GM21390 (cell line): ENCODE measurements at regions not wholly inside any gene's neighbourhood (a gene's known extent, or its start where the extent isn't known, plus 50 kb on each side); places are given as distances from the start of the nearest gene placed in this dataset.

Source experiments
- ATAC-seq: cut with Tn5 transposase; IDR thresholded peaks from one replicate; pipeline ENCODE4 v1.9.1; 2021; ENCODE audit not compliant: unreplicated experiment

DNA sequence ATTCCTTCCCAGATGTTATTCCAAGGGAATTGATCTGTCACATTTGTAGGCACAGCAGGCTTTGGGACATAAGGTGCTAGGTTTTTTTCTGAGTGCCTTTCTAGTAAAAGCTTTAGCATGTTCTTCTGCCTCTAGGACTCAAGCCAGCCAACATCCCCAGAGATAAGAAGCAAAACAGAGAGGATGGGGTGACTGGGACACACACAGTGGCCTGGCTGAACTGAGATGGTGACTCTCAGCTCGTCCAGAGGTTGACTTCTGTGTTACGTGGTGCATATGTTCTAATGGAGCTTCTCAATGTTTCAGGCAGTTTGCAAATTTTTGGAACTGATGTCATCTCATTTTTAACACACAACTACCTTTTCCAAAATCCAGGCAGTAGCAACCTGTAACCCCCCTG lies 188.1 kb upstream of the CELF2 start:
- ATAC-seq = no peak

DNA sequence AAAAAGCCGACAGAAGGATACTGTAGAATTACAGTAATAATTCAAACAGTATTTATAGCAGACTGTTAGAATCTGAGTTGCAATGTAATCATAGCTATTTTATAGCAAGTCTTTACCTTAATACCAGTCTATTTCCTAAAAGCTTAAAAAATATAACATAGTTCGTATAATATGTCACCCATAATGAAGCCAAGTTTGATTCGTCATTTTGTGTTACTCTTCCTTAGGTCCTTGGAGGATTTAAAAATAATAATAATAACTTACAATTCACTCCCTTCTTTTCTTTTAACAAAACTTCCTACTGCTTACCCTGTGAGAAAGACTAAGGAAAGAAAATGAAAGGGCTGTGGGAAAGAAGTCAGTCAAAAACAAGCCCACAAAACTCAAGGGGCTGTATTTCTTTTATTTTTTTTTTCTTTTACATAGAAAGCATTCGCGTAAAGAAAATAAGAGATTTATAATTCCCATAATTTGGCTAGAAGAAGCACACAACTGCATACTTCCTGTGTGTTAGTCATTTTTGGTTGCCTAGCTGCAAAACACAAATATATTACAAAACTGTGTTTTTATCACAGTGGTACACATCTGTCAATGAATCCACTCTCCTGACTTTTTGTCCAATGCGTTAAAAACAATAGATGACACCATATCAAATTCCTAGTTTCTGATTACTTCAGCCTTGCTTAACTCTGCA lies 187.2 kb upstream of the CELF2 start:
- ATAC-seq = no peak

GRCh38 chr10:10831085-10831484 lies 186.6 kb upstream of the CELF2 start:
- no peak for ATAC-seq

- ATAC-seq = no peak
These were observed 183.7 kb upstream of the CELF2 start for GRCh38 chr10:10833955-10834354.

DNA sequence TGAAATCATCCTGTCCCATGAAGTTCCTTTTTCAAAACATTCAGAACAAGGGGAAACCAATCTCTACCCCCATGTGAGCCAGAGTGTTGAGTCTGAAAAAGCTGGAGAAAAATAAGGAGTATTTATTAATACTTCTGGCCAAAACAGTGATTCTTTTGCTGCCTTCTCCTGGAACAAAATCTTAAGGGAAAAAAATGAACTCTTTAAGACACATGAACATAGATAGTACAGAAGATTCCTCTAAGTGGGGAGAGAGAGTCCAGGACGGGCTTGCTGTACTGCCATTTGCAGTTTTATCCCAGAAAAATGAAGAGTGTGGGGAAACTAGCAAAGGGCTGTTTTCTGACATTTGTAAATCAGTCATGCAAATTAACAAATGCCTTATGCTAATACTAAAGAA lies 173.4 kb upstream of the CELF2 start:
- no peak for ATAC-seq

DNA sequence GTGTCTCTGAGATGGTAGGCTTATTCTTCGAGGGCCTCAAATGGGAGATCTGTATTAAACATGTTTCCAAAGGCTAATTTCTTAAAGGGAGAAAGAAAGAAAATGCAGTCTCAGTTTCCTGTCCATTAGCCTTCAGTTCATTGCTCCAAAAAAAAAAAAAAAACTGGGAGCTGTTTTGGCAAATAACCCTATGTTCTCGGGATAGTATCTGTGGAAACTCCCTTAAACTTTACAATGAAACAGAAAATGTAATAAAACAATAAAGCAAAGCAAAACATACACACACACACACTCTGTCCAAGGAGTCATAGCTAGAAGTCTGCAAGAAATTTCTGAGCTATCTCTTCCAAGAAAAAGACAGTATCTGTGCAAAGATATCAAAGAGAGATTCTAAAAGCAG lies 172.5 kb upstream of the CELF2 start:
- no peak for ATAC-seq

DNA sequence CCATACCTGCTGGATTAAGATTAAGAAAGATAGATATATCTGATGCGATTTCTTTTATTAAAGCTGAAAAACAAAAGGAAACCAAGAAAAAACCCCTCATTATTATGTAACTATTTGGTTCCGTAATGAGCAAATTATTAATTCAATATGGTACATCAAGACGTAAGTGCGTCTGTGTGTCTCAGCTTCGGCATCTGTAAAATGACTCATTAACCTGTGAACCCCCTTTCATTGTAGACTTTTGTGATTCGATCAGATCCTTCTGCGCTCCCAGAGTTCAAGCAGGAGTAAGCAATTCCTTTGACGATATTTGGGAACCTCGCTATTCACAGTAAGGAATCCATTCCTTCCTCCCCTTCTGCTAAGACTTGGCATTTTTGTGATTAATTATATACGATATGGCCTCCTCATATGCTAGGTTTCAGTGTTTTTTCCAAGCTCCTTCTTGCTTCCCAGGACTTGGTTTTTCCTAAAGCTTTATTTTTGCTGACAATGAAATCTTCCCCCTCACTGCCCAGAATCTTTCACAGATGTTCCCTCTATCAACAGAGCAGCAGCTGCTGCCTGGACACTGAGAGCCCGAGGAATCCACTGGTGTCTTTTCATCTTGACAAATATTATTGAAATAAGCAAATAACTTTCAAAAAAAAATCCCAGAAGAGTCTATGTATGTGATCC lies 171.7 kb upstream of the CELF2 start:
- ATAC-seq = no peak

DNA sequence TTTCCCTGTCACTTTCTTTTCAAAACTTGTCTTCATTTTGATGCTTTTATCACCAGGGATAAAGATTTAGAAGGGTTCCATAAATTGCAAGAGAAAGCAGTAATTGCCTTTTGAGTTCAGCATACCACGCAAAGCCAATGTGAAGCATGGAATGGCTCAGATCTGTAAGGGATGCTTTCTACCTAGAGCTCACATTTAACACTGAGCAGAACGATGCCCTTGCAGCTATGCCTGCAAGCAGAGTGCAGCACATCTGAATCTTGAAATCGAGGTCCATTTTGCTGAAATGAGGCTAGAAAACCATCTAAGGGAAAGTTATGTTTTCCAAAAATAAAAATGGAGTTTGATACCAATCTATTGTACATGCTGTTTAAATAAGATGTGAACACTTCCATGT lies 171.2 kb upstream of the CELF2 start:
- no peak for ATAC-seq

DNA sequence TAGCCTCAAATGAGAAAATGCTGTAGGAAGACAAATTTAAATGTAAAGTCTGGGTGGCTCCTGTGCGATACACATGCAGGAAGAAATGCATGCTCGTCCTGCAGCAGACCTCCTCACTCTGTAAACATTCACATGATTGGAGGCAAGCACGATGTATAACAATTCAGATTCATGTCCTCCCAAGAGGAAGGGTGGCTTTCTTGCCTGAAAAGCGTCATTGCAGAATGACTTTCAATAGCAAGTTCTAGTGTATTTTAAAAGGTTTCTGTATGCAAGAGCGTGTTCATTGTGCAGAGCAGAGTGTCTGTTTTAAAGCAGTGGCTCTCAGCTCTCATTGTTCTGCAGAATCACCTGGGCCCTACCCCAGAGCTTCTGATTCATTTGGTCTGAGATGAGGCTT lies 170.3 kb upstream of the CELF2 start:
- ATAC-seq = no peak

DNA sequence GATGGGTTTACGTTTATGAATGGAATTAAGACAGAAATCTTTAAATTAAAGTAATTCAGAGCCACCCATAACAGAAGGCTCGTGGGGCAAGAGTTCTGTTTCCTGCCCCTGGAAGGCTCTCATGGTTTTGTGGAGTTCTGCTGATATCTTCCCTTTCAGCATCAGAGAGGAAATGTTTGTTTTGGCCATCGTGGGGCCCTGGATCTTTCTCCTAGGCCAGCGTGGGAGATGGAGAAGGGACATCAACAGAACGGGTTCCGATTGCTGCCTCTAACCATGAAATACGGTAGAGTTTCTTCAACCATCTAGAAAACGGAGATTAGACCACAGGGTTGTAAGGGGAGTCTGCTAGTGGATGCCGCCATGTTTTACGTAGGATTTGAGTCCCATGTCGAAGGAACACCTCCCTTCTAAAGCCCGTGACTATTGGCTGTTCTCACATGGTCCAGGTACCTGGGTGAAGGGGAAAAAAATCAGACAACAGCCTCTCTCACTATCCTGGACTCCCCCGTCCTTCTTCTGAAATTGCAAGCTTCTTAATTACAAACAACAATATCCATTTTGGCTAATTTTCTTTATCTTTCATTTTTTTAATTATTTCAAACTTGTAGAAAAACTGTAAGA lies 169.1 kb upstream of the CELF2 start:
- no peak for ATAC-seq

GRCh38 chr10:10849306-10849705 lies 168.4 kb upstream of the CELF2 start:
- no peak for ATAC-seq

- ATAC-seq = no peak
These were observed 167.5 kb upstream of the CELF2 start for GRCh38 chr10:10850214-10850613.

GRCh38 chr10:10852464-10852863 lies 165.2 kb upstream of the CELF2 start:
- ATAC-seq = no peak

DNA sequence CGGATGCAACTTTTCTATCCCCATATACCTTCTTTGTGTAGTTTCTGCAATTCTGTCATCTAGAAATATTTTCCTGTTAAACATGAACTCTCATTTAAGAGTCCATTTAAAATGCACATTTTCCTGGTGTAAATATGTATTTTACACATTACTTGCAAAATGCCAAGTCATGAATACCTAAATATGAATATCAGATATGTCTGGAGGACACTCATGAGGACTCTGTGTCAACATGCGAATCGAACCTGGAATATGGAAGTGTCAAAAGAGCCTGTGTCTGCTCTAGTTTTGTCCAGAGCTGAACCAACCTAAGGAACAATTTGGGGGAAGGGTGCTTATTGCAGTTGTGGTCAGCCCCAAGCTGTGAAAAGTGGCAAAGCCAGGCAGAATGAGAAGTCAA lies 163.7 kb upstream of the CELF2 start:
- no peak for ATAC-seq

- no peak for ATAC-seq
These were observed 162.9 kb upstream of the CELF2 start for GRCh38 chr10:10854725-10855124.

GRCh38 chr10:10855151-10855581 lies 162.5 kb upstream of the CELF2 start:
- no peak for ATAC-seq

DNA sequence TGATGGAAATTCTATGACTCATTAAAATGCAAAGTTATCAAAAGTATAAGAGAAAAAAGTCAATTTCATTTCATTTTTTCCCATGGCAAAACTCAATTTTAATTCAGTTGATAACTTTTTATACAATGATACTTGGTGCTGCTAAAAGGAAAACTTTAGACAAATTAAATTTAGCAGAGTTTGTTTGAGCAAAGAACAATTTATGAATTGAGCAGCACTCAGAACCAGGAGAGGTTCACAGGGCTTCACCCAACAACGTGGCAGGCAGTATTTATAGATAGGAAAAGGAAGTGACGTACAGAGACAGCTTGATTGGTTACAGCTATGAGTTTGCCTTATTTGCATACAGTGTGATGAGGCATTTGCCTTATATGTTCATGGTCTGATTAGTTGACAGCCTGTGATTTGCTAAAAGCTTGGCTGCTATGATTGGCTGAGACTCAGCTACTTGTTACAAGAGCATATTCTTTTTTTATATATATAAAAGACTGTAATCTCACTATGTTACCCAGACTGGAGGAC lies 157.2 kb upstream of the CELF2 start:
- ATAC-seq = no peak

GRCh38 chr10:10865303-10865702 lies 152.4 kb upstream of the CELF2 start:
- no peak for ATAC-seq

DNA sequence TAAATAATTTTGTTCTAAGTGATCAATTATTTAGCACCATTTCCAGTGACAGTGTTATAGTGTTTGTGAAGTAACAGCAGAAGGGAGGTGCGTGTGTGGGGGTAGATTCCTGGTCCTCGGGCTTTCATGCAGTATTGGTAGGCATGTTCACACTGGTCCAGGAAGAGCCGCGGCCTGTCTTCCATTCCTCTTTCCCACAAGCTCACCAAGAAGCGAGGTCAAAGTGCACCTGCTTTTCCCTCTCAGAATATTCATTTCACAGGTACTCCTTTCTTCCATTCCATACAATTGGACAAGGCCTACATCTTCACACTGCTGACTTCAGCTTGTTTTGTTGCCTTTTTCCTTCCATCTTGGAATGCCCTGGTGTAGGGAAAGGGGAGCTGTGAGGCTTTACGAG lies 151.8 kb upstream of the CELF2 start:
- ATAC-seq = no peak

DNA sequence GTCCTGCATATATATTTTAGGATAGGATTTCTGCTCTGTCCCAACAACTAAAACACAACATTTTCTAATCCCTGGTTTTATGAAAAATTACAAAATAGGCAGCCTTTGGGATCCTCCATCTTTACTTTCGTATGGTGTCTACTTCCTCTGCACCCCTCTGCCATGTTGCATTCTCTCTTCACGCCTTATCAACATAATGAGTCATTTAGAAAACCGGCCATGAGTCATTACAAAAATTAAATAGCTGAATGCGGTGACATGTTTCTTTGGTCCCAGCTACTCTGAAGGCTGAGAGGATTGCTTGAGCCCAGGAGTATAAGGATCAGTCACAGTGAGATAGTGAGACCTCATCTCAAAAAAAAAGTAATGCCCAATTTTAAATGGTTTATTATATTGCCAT lies 148.1 kb upstream of the CELF2 start:
- peak; percentile 87 for ATAC-seq

DNA sequence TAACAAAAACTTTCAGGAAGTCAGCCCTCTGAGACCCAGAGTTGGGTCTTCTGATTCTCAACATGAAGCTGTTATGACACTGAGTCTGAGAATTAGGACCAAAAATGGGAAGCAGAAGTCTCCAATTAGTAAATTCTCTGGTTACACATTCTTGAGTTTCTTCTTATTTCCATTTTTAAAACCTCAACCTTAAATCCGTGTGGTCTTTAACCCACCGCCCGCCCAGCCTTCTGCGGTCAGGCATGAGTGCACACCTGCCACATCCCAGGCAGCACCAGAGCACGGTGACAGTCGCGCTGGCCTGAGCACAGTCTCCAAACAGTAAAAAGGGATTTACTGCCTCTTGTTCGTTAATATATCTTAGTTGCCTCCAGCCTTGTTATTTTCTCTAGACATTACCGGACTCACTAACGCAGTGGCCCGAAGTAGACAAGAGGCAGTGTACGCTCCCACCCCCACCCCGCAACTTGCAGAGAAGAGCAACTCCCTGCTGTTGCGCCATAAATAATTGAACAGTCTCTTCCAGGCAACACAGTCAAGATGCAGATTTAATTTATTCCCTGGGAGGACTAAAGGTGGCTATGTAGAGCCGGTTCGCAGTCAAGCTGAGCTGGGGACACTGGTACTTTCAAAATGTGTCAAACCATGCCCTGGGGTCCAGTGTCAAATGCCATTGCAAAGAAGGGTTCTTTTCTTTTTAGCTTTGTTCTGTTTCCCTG lies 147.0 kb upstream of the CELF2 start:
- ATAC-seq = no peak

DNA sequence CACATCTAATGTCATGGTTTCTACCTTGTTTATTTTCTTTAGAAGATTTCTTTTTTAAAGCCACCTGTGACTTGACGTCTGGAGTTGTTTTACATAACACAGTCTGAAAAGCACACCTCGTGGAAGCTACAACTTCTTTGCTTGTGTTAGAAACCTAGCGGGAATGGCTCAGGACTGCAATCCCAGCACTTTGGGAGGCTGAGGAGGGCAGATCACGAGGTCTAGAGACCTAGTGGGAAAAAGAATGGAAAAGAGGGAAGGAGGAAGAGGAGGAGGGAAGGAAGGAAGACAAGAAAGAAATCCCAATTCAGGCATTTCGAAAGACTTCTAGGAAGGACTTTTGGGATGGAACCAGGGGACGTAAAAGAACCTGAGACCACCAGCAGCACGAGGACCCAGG lies 146.3 kb upstream of the CELF2 start:
- no peak for ATAC-seq
